Stimulated activated naive CD8-positive, alpha-beta T cell treated with anti-CD3 and anti-CD28 coated beads, Interleukin-15, amount 100 ng/mL, for 72 hours (primary cell): ENCODE measurements at regions not wholly inside any gene's neighbourhood (a gene's known extent, or its start where the extent isn't known, plus 50 kb on each side); places are given as distances from the start of the nearest gene placed in this dataset.
"Not testable (repeated sequence)": the region's sequence is repeated elsewhere in the genome, so short reads cannot be mapped to it uniquely, and the experiment has no call there.

ENCODE experiments used
- ATAC-seq: fragments of 150-1000 bp; cut with Tn5 transposase; 2 replicates; pipeline ENCODE4 v1.10.0; 2021; ENCODE audit warnings: mild to moderate bottlenecking, moderate library complexity
- DNase-seq, 2 donors: peaks; one replicate each; pipeline ENCODE4 v3.0.0; 2021 to 2022
- H3K27ac Mint-ChIP-seq, 2 donors: one replicate each; pipeline ENCODE4 v1.8.0; 2022; ENCODE audit warnings: mild to moderate bottlenecking in 2 of 2, mixed read lengths in 2 of 2, moderate library complexity in 2 of 2
- H3K27me3 Mint-ChIP-seq: one replicate; pipeline ENCODE4 v1.8.0; 2022; ENCODE audit warnings: mixed read lengths
- H3K4me1 Mint-ChIP-seq: one replicate; pipeline ENCODE4 v1.8.0; 2022; ENCODE audit warnings: mild to moderate bottlenecking, mixed read lengths
- H3K4me3 Mint-ChIP-seq, 2 donors: one replicate each; pipeline ENCODE4 v1.8.0; 2022; ENCODE audit warnings: mild to moderate bottlenecking in 2 of 2, mixed read lengths in 2 of 2, moderate library complexity in 1 of 2
- H3K9me3 Mint-ChIP-seq, 2 donors: one replicate each; pipeline ENCODE4 v1.8.0; 2022; ENCODE audit warnings: mixed read lengths in 2 of 2

GRCh38 chr5:173490681-173491080 lies 125.8 kb downstream of the BOD1 start:
- H3K27ac Mint-ChIP-seq = peak overlapping the region in 1 of 2 donors; percentile 23
- peaks cover 54% of the 10 kb centered on the region for H3K27me3 Mint-ChIP-seq
- ATAC-seq (no peak), DNase-seq (no peak)
- no peaks in the 10 kb centered on the region for H3K4me1 Mint-ChIP-seq
- H3K9me3 Mint-ChIP-seq = no peaks in the 10 kb centered on the region
- H3K4me3 Mint-ChIP-seq = no peak overlapping the region

GRCh38 chr5:173488144-173488543 lies 128.3 kb downstream of the BOD1 start:
- DNase-seq (no peak), ATAC-seq (no peak)
- Mint-ChIP-seq H3K27ac (no peak overlapping the region), H3K4me1 (no peaks in the 10 kb centered on the region), H3K27me3 (peaks cover 38% of the 10 kb centered on the region), H3K4me3 (no peak overlapping the region), H3K9me3 (no peaks in the 10 kb centered on the region)

- Mint-ChIP-seq H3K27ac (no peak overlapping the region), H3K9me3 (no peaks in the 10 kb centered on the region), H3K4me1 (no peaks in the 10 kb centered on the region), H3K4me3 (no peak overlapping the region), H3K27me3 (peaks cover 29% of the 10 kb centered on the region)
- ATAC-seq (no peak), DNase-seq (no peak)
Measured at GRCh38 chr5:173487300-173487699, 129.2 kb downstream of the BOD1 start.

- Mint-ChIP-seq H3K4me3 (no peak overlapping the region), H3K9me3 (no peaks in the 10 kb centered on the region), H3K4me1 (no peaks in the 10 kb centered on the region), H3K27me3 (peaks cover 25% of the 10 kb centered on the region), H3K27ac (no peak overlapping the region)
- no peak for ATAC-seq
- no peak for DNase-seq
Measured at GRCh38 chr5:173486355-173487225, 129.9 kb downstream of the BOD1 start.

GRCh38 chr5:173484569-173484968 lies 131.9 kb downstream of the BOD1 start:
- H3K9me3 Mint-ChIP-seq = no peaks in the 10 kb centered on the region
- DNase-seq (no peak), ATAC-seq (no peak)
- H3K27ac Mint-ChIP-seq = no peak overlapping the region
- H3K4me3 Mint-ChIP-seq = no peak overlapping the region
- H3K27me3 Mint-ChIP-seq = peaks cover 6% of the 10 kb centered on the region
- no peaks in the 10 kb centered on the region for H3K4me1 Mint-ChIP-seq

GRCh38 chr5:173483599-173483998 lies 132.9 kb downstream of the BOD1 start:
- H3K4me3 Mint-ChIP-seq, H3K9me3 Mint-ChIP-seq, H3K4me1 Mint-ChIP-seq, ATAC-seq, DNase-seq, H3K27me3 Mint-ChIP-seq, H3K27ac Mint-ChIP-seq: not testable (repeated sequence)

- no peaks in the 10 kb centered on the region for H3K4me1 Mint-ChIP-seq
- no peak overlapping the region for H3K4me3 Mint-ChIP-seq
- H3K27ac Mint-ChIP-seq = no peak overlapping the region
- no peak for DNase-seq
- H3K9me3 Mint-ChIP-seq = no peaks in the 10 kb centered on the region
- peaks cover 6% of the 10 kb centered on the region for H3K27me3 Mint-ChIP-seq
- no peak for ATAC-seq
Measured at GRCh38 chr5:173483160-173483559, 133.3 kb downstream of the BOD1 start.

GRCh38 chr5:173481821-173482220 lies 134.6 kb downstream of the BOD1 start:
- Mint-ChIP-seq H3K4me3 (no peak overlapping the region), H3K9me3 (no peaks in the 10 kb centered on the region), H3K27me3 (peaks cover 6% of the 10 kb centered on the region), H3K27ac (no peak overlapping the region), H3K4me1 (no peaks in the 10 kb centered on the region)
- ATAC-seq = no peak
- DNase-seq = no peak

GRCh38 chr5:173480896-173481295 lies 135.6 kb downstream of the BOD1 start:
- H3K27me3 Mint-ChIP-seq = peaks cover 6% of the 10 kb centered on the region
- no peaks in the 10 kb centered on the region for H3K4me1 Mint-ChIP-seq
- no peaks in the 10 kb centered on the region for H3K9me3 Mint-ChIP-seq
- no peak overlapping the region for H3K4me3 Mint-ChIP-seq
- no peak overlapping the region for H3K27ac Mint-ChIP-seq
- no peak for ATAC-seq
- DNase-seq = no peak

- no peak overlapping the region for H3K27ac Mint-ChIP-seq
- DNase-seq = no peak
- H3K4me3 Mint-ChIP-seq = no peak overlapping the region
- no peaks in the 10 kb centered on the region for H3K4me1 Mint-ChIP-seq
- ATAC-seq = no peak
- H3K9me3 Mint-ChIP-seq = no peaks in the 10 kb centered on the region
- H3K27me3 Mint-ChIP-seq = peaks cover 1% of the 10 kb centered on the region
Measured at GRCh38 chr5:173479711-173480110, 136.7 kb downstream of the BOD1 start.

- Mint-ChIP-seq H3K4me1 (no peaks in the 10 kb centered on the region), H3K4me3 (no peak overlapping the region), H3K27me3 (no peaks in the 10 kb centered on the region), H3K9me3 (no peaks in the 10 kb centered on the region), H3K27ac (no peak overlapping the region)
- ATAC-seq (no peak), DNase-seq (no peak)
Measured at GRCh38 chr5:173477345-173478040, 139.0 kb downstream of the BOD1 start.

GRCh38 chr5:173475780-173476179 lies 140.7 kb downstream of the BOD1 start:
- ATAC-seq (peak; percentile 43), DNase-seq (no peak)
- peak overlapping the region in 1 of 2 donors; percentile 36 for H3K27ac Mint-ChIP-seq
- H3K9me3 Mint-ChIP-seq = no peaks in the 10 kb centered on the region
- H3K4me1 Mint-ChIP-seq = no peaks in the 10 kb centered on the region
- H3K4me3 Mint-ChIP-seq = no peak overlapping the region
- no peaks in the 10 kb centered on the region for H3K27me3 Mint-ChIP-seq

- no peaks in the 10 kb centered on the region for H3K4me1 Mint-ChIP-seq
- no peak for ATAC-seq
- H3K27me3 Mint-ChIP-seq = no peaks in the 10 kb centered on the region
- H3K9me3 Mint-ChIP-seq = no peaks in the 10 kb centered on the region
- no peak for DNase-seq
- H3K4me3 Mint-ChIP-seq = no peak overlapping the region
- no peak overlapping the region for H3K27ac Mint-ChIP-seq
Measured at GRCh38 chr5:173474881-173475287, 141.6 kb downstream of the BOD1 start.

GRCh38 chr5:173473288-173473687 lies 143.2 kb downstream of the BOD1 start:
- Mint-ChIP-seq H3K9me3 (no peaks in the 10 kb centered on the region), H3K27me3 (no peaks in the 10 kb centered on the region), H3K27ac (no peak overlapping the region), H3K4me3 (no peak overlapping the region), H3K4me1 (no peaks in the 10 kb centered on the region)
- no peak for DNase-seq
- ATAC-seq = no peak

GRCh38 chr5:173472784-173473278 lies 143.6 kb downstream of the BOD1 start:
- no peak overlapping the region for H3K4me3 Mint-ChIP-seq
- H3K27ac Mint-ChIP-seq = no peak overlapping the region
- no peaks in the 10 kb centered on the region for H3K27me3 Mint-ChIP-seq
- ATAC-seq = no peak
- DNase-seq = no peak
- no peaks in the 10 kb centered on the region for H3K4me1 Mint-ChIP-seq
- no peaks in the 10 kb centered on the region for H3K9me3 Mint-ChIP-seq

GRCh38 chr5:173472164-173472563 lies 143.9 kb upstream of the STC2 start:
- no peaks in the 10 kb centered on the region for H3K9me3 Mint-ChIP-seq
- H3K27me3 Mint-ChIP-seq = no peaks in the 10 kb centered on the region
- H3K27ac Mint-ChIP-seq = no peak overlapping the region
- ATAC-seq (no peak), DNase-seq (no peak)
- H3K4me1 Mint-ChIP-seq = no peaks in the 10 kb centered on the region
- no peak overlapping the region for H3K4me3 Mint-ChIP-seq
